ENCODE measurements at regions not wholly inside any gene's neighbourhood (a gene's known extent, or its start where the extent isn't known, plus 50 kb on each side); places are given as distances from the start of the nearest gene placed in this dataset.

- DNase-seq (ENCODE audit: low read depth), result no peak
Observed at GRCh38 chr3:46113608-46114007, 86.3 kb upstream of the XCR1 start.

GRCh38 chr3:46112984-46113383, 85.7 kb upstream of the XCR1 start:
- DNase-seq (ENCODE audit: low read depth), result no peak

- DNase-seq (ENCODE audit: low read depth), result no peak
Observed at GRCh38 chr3:46112296-46112695, 85.0 kb upstream of the XCR1 start.

- no peak for DNase-seq (ENCODE audit: low read depth)
Observed at GRCh38 chr3:46110701-46111493, 83.6 kb upstream of the XCR1 start.

GRCh38 chr3:46107682-46108081, 80.4 kb upstream of the XCR1 start:
- DNase-seq (ENCODE audit: low read depth), result no peak

- no peak for DNase-seq (ENCODE audit: low read depth)
Observed at GRCh38 chr3:46105306-46105919, 78.1 kb upstream of the XCR1 start.

- no peak for DNase-seq (ENCODE audit: low read depth)
Observed at GRCh38 chr3:46104706-46105105, 77.4 kb upstream of the XCR1 start.

- DNase-seq (ENCODE audit: low read depth), result no peak
Observed at GRCh38 chr3:46102780-46103130, 75.5 kb upstream of the XCR1 start.

GRCh38 chr3:46102059-46102779, 74.9 kb upstream of the XCR1 start:
- no peak for DNase-seq (ENCODE audit: low read depth)

- no peak for DNase-seq (ENCODE audit: low read depth)
Observed at GRCh38 chr3:46100812-46101211, 73.5 kb upstream of the XCR1 start.

GRCh38 chr3:46098319-46098761, 71.1 kb upstream of the XCR1 start:
- DNase-seq (ENCODE audit: low read depth), result peak; percentile 33

- peak; percentile 26 for DNase-seq (ENCODE audit: low read depth)
Observed at GRCh38 chr3:46097691-46098241, 70.5 kb upstream of the XCR1 start.

- DNase-seq (ENCODE audit: low read depth), result no peak
Observed at GRCh38 chr3:46096781-46097180, 69.5 kb upstream of the XCR1 start.

GRCh38 chr3:46096336-46096735, 69.1 kb upstream of the XCR1 start:
- DNase-seq (ENCODE audit: low read depth), result no peak

- no peak for DNase-seq (ENCODE audit: low read depth)
Observed at GRCh38 chr3:46095307-46095706, 68.0 kb upstream of the XCR1 start.

- no peak for DNase-seq (ENCODE audit: low read depth)
Observed at GRCh38 chr3:46094506-46094905, 67.2 kb upstream of the XCR1 start.

- no peak for DNase-seq (ENCODE audit: low read depth)
Observed at GRCh38 chr3:46093966-46094365, 66.7 kb upstream of the XCR1 start.

- no peak for DNase-seq (ENCODE audit: low read depth)
Observed at GRCh38 chr3:46093327-46093942, 66.2 kb upstream of the XCR1 start.

GRCh38 chr3:46092702-46093080, 65.4 kb upstream of the XCR1 start:
- no peak for DNase-seq (ENCODE audit: low read depth)

GRCh38 chr3:46091741-46092701, 64.7 kb upstream of the XCR1 start:
- no peak for DNase-seq (ENCODE audit: low read depth)

GRCh38 chr3:46091046-46091445, 63.8 kb upstream of the XCR1 start:
- DNase-seq (ENCODE audit: low read depth), result no peak
